Liver (tissue), 7 donors: ENCODE measurements at regions not wholly inside any gene's neighbourhood (a gene's known extent, or its start where the extent isn't known, plus 50 kb on each side); places are given as distances from the start of the nearest gene placed in this dataset.

Experiments used
- DNase-seq: peaks from one replicate; pipeline ENCODE4 v3.0.0-alpha.2; 2017; ENCODE audit warnings: low spot score
- H3K27ac ChIP-seq, 2 donors: one replicate each; pipeline ENCODE4 v1.7.0; 2013; ENCODE audit warnings: inconsistent platforms in 2 of 2, low read length in 2 of 2, control low read depth in 1 of 2, low read depth in 1 of 2, mild to moderate bottlenecking in 1 of 2
- H3K27me3 ChIP-seq, 4 donors: one replicate each; pipeline versions ENCODE4 v1.6.1 to v1.7.0; 2013; ENCODE audit warnings: low read length in 3 of 4, inconsistent platforms in 1 of 4, mild to moderate bottlenecking in 1 of 4, moderate library complexity in 1 of 4; ENCODE audit not compliant: control insufficient read depth in 4 of 4, insufficient read depth in 4 of 4
- H3K36me3 ChIP-seq, 4 donors: one replicate each; pipeline versions ENCODE4 v1.6.1 to v1.7.0; 2013; ENCODE audit warnings: low read length in 3 of 4, mild to moderate bottlenecking in 3 of 4, low read depth in 1 of 4, moderate library complexity in 1 of 4; ENCODE audit not compliant: control insufficient read depth in 4 of 4, insufficient read depth in 3 of 4
- H3K4me1 ChIP-seq, 4 donors: one replicate each; pipeline versions ENCODE4 v1.6.1 to v1.7.0; 2013; ENCODE audit warnings: low read length in 3 of 4, mild to moderate bottlenecking in 3 of 4, moderate library complexity in 1 of 4; ENCODE audit not compliant: control insufficient read depth in 4 of 4, insufficient read depth in 4 of 4
- H3K4me3 ChIP-seq, 3 donors: one replicate each; pipeline versions ENCODE4 v1.6.1 to v1.7.0; 2013; ENCODE audit warnings: low read length in 3 of 3, control low read depth in 1 of 3, low read depth in 1 of 3, mild to moderate bottlenecking in 1 of 3
- H3K9ac ChIP-seq, 2 donors: one replicate each; pipeline ENCODE4 v1.7.0; 2013; ENCODE audit warnings: low read length in 2 of 2, mild to moderate bottlenecking in 2 of 2, moderate library complexity in 2 of 2, control low read depth in 1 of 2, low read depth in 1 of 2
- H3K9me3 ChIP-seq, 4 donors: one replicate each; pipeline versions ENCODE4 v1.6.1 to v1.7.0; 2013; ENCODE audit warnings: low read length in 3 of 4; ENCODE audit not compliant: control insufficient read depth in 4 of 4
- EGR1 ChIP-seq, 2 donors: IDR thresholded peaks; 2 replicates each; pipeline ENCODE4 v1.6.1; 2016 to 2018; ENCODE audit warnings: antibody characterized with exemption in 2 of 2, low read depth in 2 of 2
- FOXA1 ChIP-seq: IDR thresholded peaks from 2 replicates; pipeline ENCODE4 v1.6.1; 2016; ENCODE audit warnings: antibody characterized with exemption
- FOXA2 ChIP-seq: IDR thresholded peaks from 2 replicates; pipeline ENCODE4 v1.6.1; 2016; ENCODE audit warnings: antibody characterized with exemption
- GABPA ChIP-seq, 2 donors: IDR thresholded peaks in 1 of 2; conservative IDR thresholded peaks in 1 of 2; 2 replicates each; pipeline ENCODE4 v1.6.1; 2016; ENCODE audit warnings: antibody characterized with exemption in 2 of 2, mild to moderate bottlenecking in 1 of 2, moderate library complexity in 1 of 2
- HNF4G ChIP-seq: IDR thresholded peaks from 2 replicates; pipeline ENCODE4 v1.6.1; 2016; ENCODE audit warnings: antibody characterized with exemption
- REST ChIP-seq: IDR thresholded peaks from 2 replicates; pipeline ENCODE4 v1.6.1; 2016; ENCODE audit warnings: antibody characterized with exemption, mild to moderate bottlenecking
- RXRA ChIP-seq, 2 donors: IDR thresholded peaks; 2 replicates each; pipeline ENCODE4 v1.6.1; 2017 to 2018; ENCODE audit warnings: antibody characterized with exemption in 2 of 2, mild to moderate bottlenecking in 1 of 2
- TAF1 ChIP-seq: conservative IDR thresholded peaks from 2 replicates; pipeline ENCODE4 v1.6.1; 2016; ENCODE audit warnings: antibody characterized with exemption, mild to moderate bottlenecking
- YY1 ChIP-seq: IDR thresholded peaks from 2 replicates; pipeline ENCODE4 v1.6.1; 2016; ENCODE audit warnings: antibody characterized with exemption, mild to moderate bottlenecking
- ZBTB33 ChIP-seq: IDR thresholded peaks from 2 replicates; pipeline ENCODE4 v1.6.1; 2016; ENCODE audit warnings: antibody characterized with exemption
- WGBS: extraction: QIAGEN DNeasy Blood & Tissue Kit; methylation state at CpG from one replicate; pipeline ENCODE4 v1.1.7; 2013; 5-methylcytosine and 5-hydroxymethylcytosine counted together
- donor health status: healthy.
- donor health status: healthy.
- donor health status: healthy.
- donor health status: healthy.

- TF ChIP-seq REST, result no peak
- no peak for TF ChIP-seq EGR1 (IDR thresholded peaks at IDR 0.05; ENCODE audit: low read depth in 2 of 2)
- no peak for TF ChIP-seq GABPA (IDR thresholded peaks at IDR 0.05 in 1 of 2, conservative IDR thresholded peaks at IDR 0.05 in 1 of 2)
- no peak for TF ChIP-seq TAF1
- no peak for TF ChIP-seq FOXA2
- TF ChIP-seq FOXA1, result no peak
- no peak for TF ChIP-seq HNF4G
- TF ChIP-seq RXRA (IDR thresholded peaks at IDR 0.05), result no peak
Observed at GRCh38 chr3:99211309-99211708, 309.8 kb upstream of the DCBLD2 start (continued).

DNA sequence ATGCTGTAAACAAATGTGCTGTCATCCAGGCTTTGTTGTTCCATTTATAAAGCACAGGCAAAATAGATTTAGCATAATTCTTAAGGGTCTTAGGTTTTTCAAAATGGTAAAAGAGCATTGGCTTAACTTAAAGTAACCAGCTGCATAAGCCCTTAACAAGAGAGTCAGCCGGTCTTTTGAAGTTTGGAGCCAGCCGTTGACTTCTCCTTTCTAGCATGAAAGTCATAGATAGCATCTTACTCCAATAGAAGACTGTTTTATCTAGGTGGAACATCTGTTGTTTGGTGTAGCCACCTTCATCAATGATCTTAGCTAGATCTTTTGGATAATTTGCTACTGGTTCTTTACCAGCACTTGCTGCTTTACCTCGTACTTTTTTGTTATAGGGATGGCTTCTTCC, 297.5 kb upstream of the DCBLD2 start:
- Histone ChIP-seq H3K36me3 (no peaks in the 10 kb centered on the region), H3K27me3 (no peaks in the 10 kb centered on the region), H3K9me3 (no peaks in the 10 kb centered on the region), H3K4me3 (no peak overlapping the region), H3K9ac (no peak overlapping the region), H3K27ac (no peak overlapping the region), H3K4me1 (no peaks in the 10 kb centered on the region)
- TF ChIP-seq ZBTB33 (no peak), GABPA (IDR thresholded peaks at IDR 0.05 in 1 of 2, conservative IDR thresholded peaks at IDR 0.05 in 1 of 2) (no peak), YY1 (no peak), EGR1 (IDR thresholded peaks at IDR 0.05; ENCODE audit: low read depth in 2 of 2) (no peak)
- WGBS, result 56% methylated on average over 3 of the region's 3 CpGs
- no peak for DNase-seq

GRCh38 chr3:99191186-99191585, 289.7 kb upstream of the DCBLD2 start:
- TF ChIP-seq GABPA (IDR thresholded peaks at IDR 0.05 in 1 of 2, conservative IDR thresholded peaks at IDR 0.05 in 1 of 2) (no peak), ZBTB33 (no peak)
- Histone ChIP-seq H3K27me3 (no peaks in the 10 kb centered on the region), H3K9ac (no peak overlapping the region), H3K4me3 (no peak overlapping the region), H3K9me3 (no peaks in the 10 kb centered on the region), H3K36me3 (no peaks in the 10 kb centered on the region), H3K4me1 (no peaks in the 10 kb centered on the region), H3K27ac (no peak overlapping the region)
- WGBS, result 60% methylated on average over 3 of the region's 3 CpGs
- DNase-seq, result no peak
